ENCODE measurements at regions not wholly inside any gene's neighbourhood (a gene's known extent, or its start where the extent isn't known, plus 50 kb on each side); places are given as distances from the start of the nearest gene placed in this dataset.

DNA sequence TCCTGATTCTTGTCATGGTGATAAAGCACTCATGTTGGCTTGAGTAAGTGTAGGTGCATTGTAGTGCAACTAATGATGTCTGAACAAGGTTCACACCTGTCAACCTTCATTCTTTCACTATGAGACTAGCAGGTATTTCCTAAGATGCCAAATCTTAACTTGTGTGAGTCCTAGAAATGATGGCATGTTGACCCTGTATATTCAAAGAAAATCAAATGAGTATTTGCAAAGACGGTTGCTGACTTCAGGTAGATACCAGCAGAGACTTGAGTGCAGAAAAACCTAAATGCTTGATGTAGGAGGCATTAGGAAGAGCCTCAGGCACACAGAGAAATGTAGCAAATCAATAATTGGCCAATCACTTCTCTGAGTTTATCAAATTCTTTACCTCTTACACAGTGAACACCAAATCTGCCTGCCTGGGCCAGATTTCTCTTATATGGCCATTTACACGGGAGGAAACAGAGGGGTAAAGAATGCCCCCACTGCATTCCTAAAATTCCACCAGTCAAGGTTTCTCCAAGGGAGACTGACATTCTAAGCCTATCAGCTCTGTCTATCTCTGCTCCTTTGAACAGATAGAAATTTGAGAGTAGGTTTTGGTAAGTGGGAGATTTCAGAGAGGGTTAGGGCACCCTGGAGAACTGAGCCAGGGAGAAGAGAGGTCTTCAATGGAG lies 488.6 kb upstream of the WWC1 start:
- no peaks in the 10 kb centered on the region for H3K36me3 ChIP-seq (ENCODE audit: low read length)
- TF ChIP-seq, protein P1, sequence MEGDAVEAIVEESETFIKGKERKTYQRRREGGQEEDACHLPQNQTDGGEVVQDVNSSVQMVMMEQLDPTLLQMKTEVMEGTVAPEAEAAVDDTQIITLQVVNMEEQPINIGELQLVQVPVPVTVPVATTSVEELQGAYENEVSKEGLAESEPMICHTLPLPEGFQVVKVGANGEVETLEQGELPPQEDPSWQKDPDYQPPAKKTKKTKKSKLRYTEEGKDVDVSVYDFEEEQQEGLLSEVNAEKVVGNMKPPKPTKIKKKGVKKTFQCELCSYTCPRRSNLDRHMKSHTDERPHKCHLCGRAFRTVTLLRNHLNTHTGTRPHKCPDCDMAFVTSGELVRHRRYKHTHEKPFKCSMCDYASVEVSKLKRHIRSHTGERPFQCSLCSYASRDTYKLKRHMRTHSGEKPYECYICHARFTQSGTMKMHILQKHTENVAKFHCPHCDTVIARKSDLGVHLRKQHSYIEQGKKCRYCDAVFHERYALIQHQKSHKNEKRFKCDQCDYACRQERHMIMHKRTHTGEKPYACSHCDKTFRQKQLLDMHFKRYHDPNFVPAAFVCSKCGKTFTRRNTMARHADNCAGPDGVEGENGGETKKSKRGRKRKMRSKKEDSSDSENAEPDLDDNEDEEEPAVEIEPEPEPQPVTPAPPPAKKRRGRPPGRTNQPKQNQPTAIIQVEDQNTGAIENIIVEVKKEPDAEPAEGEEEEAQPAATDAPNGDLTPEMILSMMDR (IDR thresholded peaks at IDR 0.05; ENCODE audit: insufficient read depth, low read length, poor library complexity, severe bottlenecking) = no peak
- TF ChIP-seq EZH2phosphoT487 (conservative IDR thresholded peaks at IDR 0.05; ENCODE audit: low read length) = no peak
- H3K27ac ChIP-seq (ENCODE audit: low read depth, low read length) = no peak overlapping the region
- no peaks in the 10 kb centered on the region for H3K9me2 ChIP-seq (replicated peaks; ENCODE audit: insufficient read depth, low read length)
- H3F3A ChIP-seq (ENCODE audit: insufficient read depth) = no peaks in the 10 kb centered on the region
- H3K4me2 ChIP-seq (ENCODE audit: low read depth, low read length, poor library complexity, severe bottlenecking) = no peak overlapping the region
- H3K27me3 ChIP-seq (ENCODE audit: low read length) = no peaks in the 10 kb centered on the region
- H3K9ac ChIP-seq (ENCODE audit: low read length) = no peak overlapping the region
- no peak overlapping the region for H2AFZ ChIP-seq (ENCODE audit: low read depth, low read length, severe bottlenecking)
- H3K79me2 ChIP-seq (ENCODE audit: insufficient read depth, low read length) = no peaks in the 10 kb centered on the region
- H3K4me3 ChIP-seq (ENCODE audit: insufficient read depth, low read length, poor library complexity, severe bottlenecking) = no peak overlapping the region
- no peaks in the 10 kb centered on the region for H4K20me1 ChIP-seq (ENCODE audit: low read depth, low read length)
- no peaks in the 10 kb centered on the region for H3K9me3 ChIP-seq (ENCODE audit: insufficient read depth, low read length)

DNA sequence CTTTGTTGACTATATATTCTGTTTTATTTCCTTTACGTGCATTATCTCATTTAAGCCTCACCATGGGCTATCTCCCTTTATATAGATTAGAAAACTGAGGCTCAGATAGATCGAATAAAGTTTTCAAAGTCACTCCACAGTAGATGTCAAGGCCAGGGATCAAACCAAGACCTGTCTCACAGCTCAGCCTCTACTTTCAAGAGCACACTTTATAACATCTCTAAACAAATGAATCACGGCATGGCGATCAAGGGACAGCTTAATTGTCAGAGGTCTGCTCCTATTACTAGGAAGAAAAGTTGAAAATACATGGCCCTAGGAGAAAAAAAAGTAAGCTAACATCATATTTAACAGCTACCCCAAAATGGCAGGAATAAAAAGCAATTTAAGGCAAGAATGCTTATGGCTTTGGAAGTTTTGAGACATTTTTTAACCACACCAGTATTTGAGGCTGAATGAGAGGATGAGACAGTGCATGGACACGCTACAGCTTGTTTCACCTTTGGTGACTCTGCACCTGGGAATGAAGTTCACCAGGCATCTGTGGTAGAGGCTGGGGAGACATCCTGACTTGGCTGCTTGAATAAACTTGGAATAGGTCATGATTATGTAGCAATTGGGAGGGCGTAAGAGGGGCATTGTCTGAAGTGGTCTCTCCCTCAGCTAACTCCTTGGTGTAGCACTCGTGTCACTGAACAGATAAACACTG lies 486.8 kb upstream of the WWC1 start:
- no peaks in the 10 kb centered on the region for H3K27me3 ChIP-seq (ENCODE audit: low read length)
- H2AFZ ChIP-seq (ENCODE audit: low read depth, low read length, severe bottlenecking) = no peak overlapping the region
- no peaks in the 10 kb centered on the region for H3K79me2 ChIP-seq (ENCODE audit: insufficient read depth, low read length)
- H3K27ac ChIP-seq (ENCODE audit: low read depth, low read length) = no peak overlapping the region
- no peaks in the 10 kb centered on the region for H3K36me3 ChIP-seq (ENCODE audit: low read length)
- no peak overlapping the region for H3K4me2 ChIP-seq (ENCODE audit: low read depth, low read length, poor library complexity, severe bottlenecking)
- H3K9me2 ChIP-seq (replicated peaks; ENCODE audit: insufficient read depth, low read length) = no peaks in the 10 kb centered on the region
- H4K20me1 ChIP-seq (ENCODE audit: low read depth, low read length) = no peaks in the 10 kb centered on the region
- no peak overlapping the region for H3K9ac ChIP-seq (ENCODE audit: low read length)
- H3K4me3 ChIP-seq (ENCODE audit: insufficient read depth, low read length, poor library complexity, severe bottlenecking) = no peak overlapping the region
- H3F3A ChIP-seq (ENCODE audit: insufficient read depth) = no peaks in the 10 kb centered on the region
- no peak for TF ChIP-seq EZH2phosphoT487 (conservative IDR thresholded peaks at IDR 0.05; ENCODE audit: low read length)
- TF ChIP-seq, protein P1 (IDR thresholded peaks at IDR 0.05; ENCODE audit: insufficient read depth, low read length, poor library complexity, severe bottlenecking) = no peak
- no peaks in the 10 kb centered on the region for H3K9me3 ChIP-seq (ENCODE audit: insufficient read depth, low read length)

DNA sequence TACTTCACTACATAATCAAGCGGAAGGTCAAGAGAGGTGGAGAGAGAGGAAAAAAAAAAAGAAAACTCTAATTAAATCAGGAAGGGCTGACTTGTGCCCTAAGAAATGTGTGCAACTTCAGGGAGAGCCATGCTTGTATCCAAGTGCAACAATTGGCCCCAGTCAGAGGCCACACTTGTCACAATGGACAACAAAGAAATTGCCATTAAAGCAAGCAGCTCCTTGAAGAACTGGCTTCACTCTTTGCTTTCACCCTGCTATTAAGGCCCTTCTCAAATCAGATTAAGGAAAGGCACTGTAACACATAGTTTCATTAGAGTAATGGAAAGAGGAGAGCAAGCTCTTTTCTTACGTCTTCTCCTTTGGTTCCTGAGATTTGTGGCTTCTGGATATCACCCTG lies 480.9 kb upstream of the WWC1 start:
- no peaks in the 10 kb centered on the region for H3K27me3 ChIP-seq (ENCODE audit: low read length)
- no peak overlapping the region for H3K9ac ChIP-seq (ENCODE audit: low read length)
- H3K9me3 ChIP-seq (ENCODE audit: insufficient read depth, low read length) = no peaks in the 10 kb centered on the region
- no peak overlapping the region for H3K4me3 ChIP-seq (ENCODE audit: insufficient read depth, low read length, poor library complexity, severe bottlenecking)
- H3K27ac ChIP-seq (ENCODE audit: low read depth, low read length) = no peak overlapping the region
- no peak for TF ChIP-seq EZH2phosphoT487 (conservative IDR thresholded peaks at IDR 0.05; ENCODE audit: low read length)
- H4K20me1 ChIP-seq (ENCODE audit: low read depth, low read length) = no peaks in the 10 kb centered on the region
- H3K36me3 ChIP-seq (ENCODE audit: low read length) = no peaks in the 10 kb centered on the region
- H3K79me2 ChIP-seq (ENCODE audit: insufficient read depth, low read length) = no peaks in the 10 kb centered on the region
- no peak overlapping the region for H2AFZ ChIP-seq (ENCODE audit: low read depth, low read length, severe bottlenecking)
- no peaks in the 10 kb centered on the region for H3K9me2 ChIP-seq (replicated peaks; ENCODE audit: insufficient read depth, low read length)
- no peak overlapping the region for H3K4me2 ChIP-seq (ENCODE audit: low read depth, low read length, poor library complexity, severe bottlenecking)
- no peaks in the 10 kb centered on the region for H3F3A ChIP-seq (ENCODE audit: insufficient read depth)

DNA sequence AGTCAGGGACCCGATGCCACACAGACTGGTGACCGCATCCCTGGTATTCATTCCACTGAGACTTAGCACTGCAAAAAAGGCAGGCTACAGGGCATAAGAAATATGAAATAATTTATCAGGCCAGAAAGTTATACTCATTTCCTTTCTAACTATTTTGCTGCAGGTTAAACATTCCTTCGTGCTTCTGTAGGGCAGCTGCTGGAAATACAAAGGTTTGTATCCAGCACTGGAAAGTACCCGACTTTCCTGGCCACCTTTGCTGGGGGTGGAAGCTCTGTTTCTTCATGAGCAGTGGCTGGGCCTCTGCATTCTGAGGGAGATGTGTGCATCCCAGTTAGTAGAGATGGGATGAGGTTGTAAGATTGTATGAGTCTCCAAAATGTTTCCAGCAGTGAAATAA lies 478.6 kb upstream of the WWC1 start:
- H3K79me2 ChIP-seq (ENCODE audit: insufficient read depth, low read length) = no peaks in the 10 kb centered on the region

More for the DNA sequence above, 478.6 kb upstream of the WWC1 start:
- H4K20me1 ChIP-seq (ENCODE audit: low read depth, low read length) = no peaks in the 10 kb centered on the region
- H3K4me3 ChIP-seq (ENCODE audit: insufficient read depth, low read length, poor library complexity, severe bottlenecking) = no peak overlapping the region
- no peaks in the 10 kb centered on the region for H3K27me3 ChIP-seq (ENCODE audit: low read length)
- H3K36me3 ChIP-seq (ENCODE audit: low read length) = no peaks in the 10 kb centered on the region
- H3F3A ChIP-seq (ENCODE audit: insufficient read depth) = no peaks in the 10 kb centered on the region
- TF ChIP-seq, protein P1 (IDR thresholded peaks at IDR 0.05; ENCODE audit: insufficient read depth, low read length, poor library complexity, severe bottlenecking) = no peak
- TF ChIP-seq EZH2phosphoT487 (conservative IDR thresholded peaks at IDR 0.05; ENCODE audit: low read length) = no peak
- H3K9me3 ChIP-seq (ENCODE audit: insufficient read depth, low read length) = no peaks in the 10 kb centered on the region
- no peak overlapping the region for H3K9ac ChIP-seq (ENCODE audit: low read length)
- no peak overlapping the region for H3K27ac ChIP-seq (ENCODE audit: low read depth, low read length)
- H2AFZ ChIP-seq (ENCODE audit: low read depth, low read length, severe bottlenecking) = no peak overlapping the region
- H3K9me2 ChIP-seq (replicated peaks; ENCODE audit: insufficient read depth, low read length) = no peaks in the 10 kb centered on the region
- no peak overlapping the region for H3K4me2 ChIP-seq (ENCODE audit: low read depth, low read length, poor library complexity, severe bottlenecking)

Measured in SU-DHL-6 (cell line).